ENCODE measurements at regions not wholly inside any gene's neighbourhood (a gene's known extent, or its start where the extent isn't known, plus 50 kb on each side); places are given as distances from the start of the nearest gene placed in this dataset.

DNA sequence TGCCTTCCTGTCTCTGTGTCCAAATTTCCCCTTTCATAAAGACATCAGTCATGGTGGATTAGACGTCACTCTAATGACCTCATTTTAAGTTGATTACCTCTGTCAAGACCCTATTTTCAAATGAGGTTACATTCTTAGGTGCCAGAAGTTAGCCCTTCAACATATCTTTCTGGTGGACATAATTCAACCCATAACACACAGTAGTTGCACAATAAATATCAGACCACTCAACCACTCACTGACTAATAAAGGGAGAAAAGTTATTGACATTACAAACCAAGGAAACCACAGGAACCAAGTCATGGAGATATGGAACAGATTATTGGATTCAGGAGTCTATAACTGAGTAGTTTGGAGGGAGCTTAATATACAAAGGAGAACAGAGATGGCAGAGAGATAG, 377.4 kb upstream of the ACVR2A start:
- DNase-seq (ENCODE audit: low spot score): no peak

DNA sequence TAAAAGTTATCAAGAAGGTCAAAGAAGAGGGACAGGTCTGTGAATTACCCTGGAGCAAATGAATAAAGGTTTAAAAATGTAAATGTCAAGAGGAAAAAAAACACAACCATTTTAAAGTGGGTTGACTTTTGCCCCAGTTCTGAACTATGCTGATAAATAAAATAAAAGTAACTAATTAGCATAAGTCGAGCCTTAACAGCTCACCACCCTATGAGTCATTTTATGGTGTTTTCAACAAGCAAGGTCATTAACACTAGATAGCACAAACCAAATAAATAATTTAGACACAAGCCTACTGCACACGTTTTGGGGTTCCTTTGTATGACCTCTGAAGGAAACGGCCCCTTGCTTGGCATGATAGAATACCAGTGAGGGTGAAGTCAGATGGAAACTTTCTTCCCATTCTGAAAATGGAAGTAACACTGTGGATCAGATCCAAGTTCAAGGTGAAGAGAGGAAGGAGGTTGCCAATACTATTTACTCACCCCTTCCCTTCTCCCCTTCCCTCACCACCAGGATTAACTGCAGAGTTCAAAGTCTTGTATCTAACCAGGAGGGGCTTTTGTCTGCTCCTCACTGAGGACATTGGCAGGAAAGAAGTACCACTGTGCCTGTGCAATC, 380.0 kb upstream of the ACVR2A start:
- peak; percentile 55 for DNase-seq (ENCODE audit: low spot score)

DNA sequence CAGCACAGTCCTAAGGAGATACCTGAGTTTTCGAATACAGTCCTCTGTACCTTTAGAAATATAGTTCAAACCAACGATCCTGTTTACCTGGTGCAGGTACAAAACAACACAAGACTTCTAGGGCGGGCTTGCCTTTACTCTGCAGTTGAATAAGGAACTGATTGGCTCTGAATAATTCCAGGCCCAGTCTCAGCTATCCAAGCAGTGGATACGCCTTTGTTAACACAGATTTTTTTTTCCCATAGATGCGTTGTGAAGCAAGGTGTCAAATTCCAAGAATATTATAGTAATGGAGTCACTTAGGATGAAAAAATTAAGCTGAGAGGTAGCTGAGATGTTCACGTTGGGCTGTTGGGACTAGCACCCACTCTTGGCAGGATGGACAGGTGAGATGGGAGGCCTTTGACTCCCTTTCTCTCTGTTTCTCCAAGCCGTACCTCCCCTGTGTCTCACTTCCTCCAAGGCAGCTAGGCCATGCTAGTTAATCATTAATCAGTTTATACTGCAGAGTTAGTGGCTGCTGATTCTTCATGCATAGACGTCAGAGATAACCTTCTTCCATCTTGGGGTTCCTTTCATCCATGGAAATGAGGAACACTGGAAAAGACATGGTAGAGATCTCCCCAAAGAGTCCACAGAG, 380.8 kb upstream of the ACVR2A start:
- peak; percentile 91 for DNase-seq (ENCODE audit: low spot score)

DNA sequence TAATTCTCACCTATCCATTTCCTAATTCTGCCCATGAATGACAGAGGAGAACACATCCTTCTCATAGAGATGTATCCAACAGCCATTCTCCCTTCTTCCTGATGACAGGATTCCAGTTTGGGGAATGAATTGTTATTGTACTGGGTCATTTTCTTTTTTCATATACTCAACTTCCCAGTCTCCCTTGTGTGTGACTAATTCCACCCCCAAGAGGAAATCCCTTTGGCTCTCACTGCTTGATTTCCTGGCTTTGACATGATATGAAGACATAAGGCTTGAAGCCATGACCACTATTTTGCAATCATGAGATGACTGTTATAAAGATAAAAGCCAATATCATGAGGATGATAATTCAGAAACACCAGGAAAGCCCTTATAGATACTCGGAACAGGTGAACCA, 384.7 kb upstream of the ACVR2A start:
- DNase-seq (ENCODE audit: low spot score): peak; percentile 69

DNA sequence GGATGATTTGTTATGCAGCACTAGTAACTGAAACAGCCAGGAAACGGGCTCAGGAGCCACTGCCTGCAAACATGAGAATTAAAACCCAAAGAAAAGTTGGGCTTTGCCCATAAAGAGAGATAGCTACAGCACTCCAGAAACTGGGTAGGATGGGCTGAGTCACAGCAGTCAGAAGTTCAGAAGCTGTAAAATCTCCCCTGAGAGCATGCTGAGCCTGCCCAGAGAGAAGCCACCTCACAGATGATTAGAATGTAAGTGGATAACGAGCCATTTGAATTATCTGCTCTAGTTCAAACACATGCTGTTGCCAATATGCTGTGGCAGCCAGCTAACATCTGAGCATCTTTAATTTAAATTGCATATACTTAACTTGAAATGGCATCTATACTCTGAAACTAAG, 388.1 kb upstream of the ACVR2A start:
- DNase-seq (ENCODE audit: low spot score): no peak

DNA sequence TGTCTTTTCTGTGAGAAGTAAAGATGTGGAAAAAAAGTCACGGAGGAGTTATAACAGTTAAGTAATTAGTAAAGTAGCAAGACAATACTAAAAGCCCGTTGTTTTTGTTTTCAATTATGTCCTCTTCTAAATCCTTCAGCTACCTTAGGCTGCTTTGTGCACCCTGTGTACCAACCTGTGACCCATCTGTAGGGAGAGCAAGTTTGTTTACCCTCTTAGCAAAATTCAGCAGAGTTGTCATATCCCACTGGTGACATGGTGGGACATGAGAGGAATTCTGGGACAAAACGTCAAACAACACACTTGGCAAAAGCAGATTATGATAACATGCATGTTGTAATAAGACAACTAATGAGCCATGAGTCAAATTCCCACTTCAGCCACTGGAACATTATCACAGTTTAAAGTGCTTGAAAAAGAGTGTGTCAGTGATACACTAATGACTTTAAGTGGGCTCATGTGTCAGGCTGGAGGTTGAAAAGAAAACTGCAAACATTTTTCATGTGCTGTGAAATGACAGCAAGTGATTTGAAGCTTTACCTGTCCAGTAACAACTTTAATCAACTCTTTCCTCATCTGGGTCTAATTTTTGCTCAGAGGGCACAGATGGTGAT, 392.8 kb upstream of the ACVR2A start:
- no peak for DNase-seq (ENCODE audit: low spot score)

DNA sequence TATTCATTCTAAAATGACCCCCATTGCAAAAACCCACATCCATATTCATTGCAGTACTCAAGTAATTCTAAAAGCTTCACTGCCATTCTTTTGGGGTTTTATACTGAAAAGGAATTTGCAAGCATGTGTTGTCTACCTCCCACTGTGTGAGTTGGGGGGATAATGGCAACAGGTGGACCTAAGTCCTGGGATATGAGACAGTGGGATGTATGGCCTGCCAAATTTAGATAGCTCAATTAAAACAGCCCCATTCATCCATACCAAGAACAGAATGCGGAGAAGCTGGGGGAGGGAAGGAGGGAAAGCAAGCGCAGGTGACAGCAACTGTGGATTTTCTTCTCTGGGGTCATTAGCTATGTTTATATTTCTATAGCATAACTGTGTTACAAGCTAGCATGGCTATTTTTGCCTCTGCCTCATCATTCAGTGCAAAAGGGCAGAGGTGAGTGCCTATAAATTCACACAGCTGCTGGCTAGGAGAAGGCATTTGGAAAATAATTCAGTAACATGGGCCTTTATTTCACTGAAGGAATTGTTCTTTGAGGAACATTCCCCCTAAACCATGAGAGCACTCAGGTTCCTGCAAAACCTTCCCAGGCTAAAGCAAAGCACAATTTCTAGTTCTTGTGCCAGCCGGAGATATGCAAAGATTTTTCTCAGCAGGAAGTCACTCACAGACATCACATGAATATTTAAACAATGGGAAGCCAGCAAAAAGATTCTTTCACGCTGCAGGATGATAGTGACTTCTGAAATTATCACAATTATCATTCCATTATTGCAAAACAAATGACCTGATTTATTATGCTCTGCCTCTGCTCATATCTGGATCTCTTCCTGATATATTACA, 393.9 kb upstream of the ACVR2A start:
- no peak for DNase-seq (ENCODE audit: low spot score)

DNA sequence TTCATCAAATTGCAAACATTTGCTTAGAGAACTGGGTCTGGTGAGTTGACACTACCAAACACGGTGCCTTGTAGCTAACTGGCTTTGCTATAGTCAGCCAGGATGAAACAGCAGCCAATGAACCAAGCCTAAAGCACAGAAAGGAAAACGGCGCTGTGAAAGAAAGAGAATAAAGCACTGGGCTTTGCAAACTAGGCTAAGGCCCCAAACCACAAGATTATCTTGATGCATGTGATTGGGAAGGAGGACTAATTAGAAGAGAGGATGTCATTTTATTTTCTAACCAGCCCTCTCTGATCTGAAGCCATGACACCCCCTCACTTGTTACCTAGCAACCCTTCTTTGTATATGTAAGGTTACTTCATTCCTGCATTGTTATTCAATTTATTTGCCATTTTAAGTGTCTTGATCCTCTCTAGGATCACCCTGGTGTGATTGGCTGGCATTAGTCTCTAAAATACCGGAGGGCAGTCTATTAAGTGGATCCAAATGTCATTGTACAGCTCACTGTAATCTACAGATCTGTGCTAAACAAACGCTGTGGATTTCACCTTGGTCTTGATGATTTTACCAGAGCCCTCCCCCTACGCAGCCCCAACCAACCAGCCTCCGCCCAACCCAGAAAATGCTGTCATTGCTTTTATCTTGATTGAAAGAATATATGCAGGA, 395.4 kb upstream of the ACVR2A start:
- no peak for DNase-seq (ENCODE audit: low spot score)

DNA sequence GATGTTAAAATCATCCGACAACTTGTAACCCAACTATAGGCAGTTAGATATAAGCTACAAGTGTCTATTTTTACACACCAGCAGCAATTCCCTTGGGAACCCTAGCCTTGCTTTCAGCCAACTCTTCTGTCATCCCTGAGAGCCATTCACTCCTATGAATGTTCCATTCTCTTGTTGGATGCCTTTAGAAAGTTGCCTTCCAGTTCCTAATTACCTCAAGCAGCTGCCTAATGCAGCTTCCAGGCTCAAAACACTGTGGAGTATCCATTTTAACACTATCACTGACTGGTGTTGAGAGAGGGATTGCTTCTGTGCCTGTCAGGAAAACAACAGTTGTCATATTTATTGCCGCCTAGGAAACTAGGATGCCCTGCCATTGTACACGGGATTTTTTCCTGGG, 402.0 kb upstream of the ACVR2A start:
- DNase-seq (ENCODE audit: low spot score): no peak

DNA sequence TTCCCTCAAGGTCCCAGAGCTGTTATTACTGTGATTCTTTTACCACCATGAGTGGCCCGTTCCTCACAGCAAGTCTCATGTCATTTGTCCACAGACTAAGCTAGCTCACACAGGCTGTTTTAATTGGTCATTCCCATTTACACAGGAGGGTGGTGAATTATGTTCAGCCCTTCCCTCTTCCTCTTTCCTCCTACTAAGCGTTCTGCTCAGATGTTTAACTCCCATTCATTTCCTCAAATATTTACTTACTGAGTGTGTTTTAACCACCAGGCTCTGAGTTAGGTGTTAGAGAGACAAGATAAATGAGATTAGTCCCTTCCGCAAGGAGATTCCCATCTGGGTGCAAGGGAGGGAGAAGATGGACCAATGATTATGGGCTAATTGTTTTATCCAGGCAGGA, 403.6 kb upstream of the ACVR2A start:
- DNase-seq (ENCODE audit: low spot score): no peak

DNA sequence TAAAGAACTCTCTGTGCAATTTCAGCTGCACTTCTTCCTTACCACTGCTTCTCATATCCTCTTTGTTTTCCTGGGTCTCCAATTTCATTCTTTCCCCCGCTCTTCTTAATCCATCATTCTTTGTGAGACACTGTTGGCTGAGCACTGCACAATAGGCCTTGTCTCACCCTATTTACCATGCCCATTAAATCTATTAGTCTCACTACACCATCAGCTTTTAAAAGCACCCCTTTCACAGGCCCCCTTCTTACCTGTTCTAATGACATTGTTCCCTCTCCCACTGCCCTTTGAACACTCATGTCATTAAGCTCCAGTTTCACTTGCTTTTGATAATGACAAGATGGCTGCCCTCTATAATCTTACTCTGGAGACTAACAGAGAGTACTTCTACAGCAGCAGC, 404.1 kb upstream of the ACVR2A start:
- DNase-seq (ENCODE audit: low spot score): no peak

DNA sequence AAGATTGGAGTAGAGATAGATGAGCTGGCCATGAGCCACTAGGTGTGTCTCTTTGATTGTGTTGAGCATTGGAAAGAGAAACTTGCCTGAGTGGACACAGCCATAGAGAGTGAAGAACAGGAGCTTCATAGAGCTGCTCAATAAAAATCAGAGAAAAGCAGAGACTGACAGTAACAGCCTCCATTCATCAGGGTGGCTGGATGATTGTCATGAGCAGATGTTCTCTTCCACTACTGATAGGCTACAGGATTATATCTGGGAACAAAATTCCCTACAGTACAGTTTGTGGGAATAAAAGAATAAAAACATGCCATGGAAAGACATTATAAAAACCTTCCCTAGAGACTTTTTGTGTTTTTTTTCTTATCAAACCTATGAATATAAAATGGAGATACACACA, 404.8 kb upstream of the ACVR2A start:
- DNase-seq (ENCODE audit: low spot score): no peak

DNA sequence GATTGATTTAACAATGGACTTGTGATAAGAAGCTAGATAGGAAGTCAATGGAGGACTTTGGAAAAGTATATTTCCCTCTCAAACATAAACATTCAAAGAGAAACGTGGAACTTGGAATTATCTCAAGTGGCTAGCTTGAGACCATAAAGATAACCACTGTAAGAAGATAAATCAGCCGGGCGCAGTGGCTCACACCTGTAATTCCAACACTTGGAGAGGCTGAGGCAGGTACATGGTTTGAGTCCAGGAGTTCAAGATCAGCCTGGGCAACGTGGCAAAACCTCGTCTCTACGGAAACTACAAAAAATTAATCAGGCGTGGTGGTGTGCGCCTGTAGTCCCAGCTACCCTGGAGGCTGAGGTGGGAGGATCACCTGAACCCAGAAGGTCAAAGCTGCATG, 405.9 kb upstream of the ACVR2A start:
- DNase-seq (ENCODE audit: low spot score): no peak

DNA sequence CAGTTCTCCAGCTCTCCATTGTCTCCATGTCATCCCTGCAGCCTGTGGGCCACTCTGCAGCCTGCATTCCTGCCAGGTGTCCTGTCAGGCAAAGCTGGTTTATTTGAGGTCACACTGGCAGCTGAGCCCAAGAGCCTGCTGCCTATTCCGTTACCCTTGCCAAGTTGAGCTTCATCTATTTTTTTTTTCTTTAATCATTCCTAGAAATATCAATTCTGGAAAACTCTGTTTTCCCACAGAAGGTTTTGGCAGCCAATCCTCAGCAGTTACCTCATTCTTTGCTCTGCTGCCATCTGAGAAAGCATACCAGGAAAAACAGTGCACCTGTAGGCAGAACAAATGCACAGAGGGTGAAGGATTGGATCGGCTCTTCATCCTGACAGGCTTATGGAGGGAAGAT, 411.0 kb upstream of the ACVR2A start:
- no peak for DNase-seq (ENCODE audit: low spot score)

DNA sequence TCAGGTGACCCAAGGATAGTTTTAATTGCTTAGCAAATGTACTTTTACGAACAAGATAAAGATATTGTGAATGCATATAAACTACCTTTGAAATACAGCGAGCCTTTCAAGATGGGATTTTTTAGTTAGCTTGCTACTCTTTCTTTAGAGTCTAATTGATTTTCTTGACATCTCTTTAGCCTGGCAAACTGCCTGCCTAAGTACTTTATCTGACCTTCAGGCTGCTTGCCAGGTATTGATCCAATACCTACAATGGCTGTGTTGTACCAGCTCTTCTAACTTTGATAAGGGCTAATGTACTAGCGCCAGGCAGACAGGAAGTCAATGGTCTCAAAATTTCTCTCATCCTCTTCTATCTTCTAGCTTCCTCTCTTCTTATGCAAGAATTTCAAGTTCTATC, 414.4 kb upstream of the ACVR2A start:
- DNase-seq (ENCODE audit: low spot score): no peak

DNA sequence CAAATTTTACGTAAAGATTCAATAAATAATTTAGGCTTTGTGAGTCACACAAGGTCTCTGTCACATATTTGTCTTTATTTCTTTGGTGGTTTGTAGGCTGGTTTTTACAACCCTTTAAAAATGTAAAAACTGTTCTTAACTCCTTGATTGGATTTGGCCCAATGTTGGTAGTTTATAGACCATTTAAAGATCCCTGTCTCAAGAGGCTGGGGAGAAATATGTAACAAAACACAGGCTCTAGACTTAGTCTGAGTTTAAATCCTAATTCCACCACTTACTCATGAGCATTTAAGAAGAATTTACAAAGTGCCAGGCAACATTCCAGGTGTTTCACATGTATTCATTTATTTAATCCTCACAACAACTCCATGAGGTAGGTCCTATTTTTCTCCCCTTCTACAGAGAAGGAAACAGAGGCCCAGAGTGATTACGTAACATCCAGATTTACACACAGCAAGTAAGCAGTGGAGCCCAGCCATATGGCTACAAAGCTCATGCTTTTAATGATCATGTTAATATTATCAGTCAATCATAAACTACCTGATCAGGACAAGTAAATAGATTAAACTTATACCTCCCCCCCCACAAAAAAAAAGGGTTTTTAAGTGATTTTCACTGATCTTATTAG, 416.6 kb upstream of the ACVR2A start:
- DNase-seq (ENCODE audit: low spot score): no peak

DNA sequence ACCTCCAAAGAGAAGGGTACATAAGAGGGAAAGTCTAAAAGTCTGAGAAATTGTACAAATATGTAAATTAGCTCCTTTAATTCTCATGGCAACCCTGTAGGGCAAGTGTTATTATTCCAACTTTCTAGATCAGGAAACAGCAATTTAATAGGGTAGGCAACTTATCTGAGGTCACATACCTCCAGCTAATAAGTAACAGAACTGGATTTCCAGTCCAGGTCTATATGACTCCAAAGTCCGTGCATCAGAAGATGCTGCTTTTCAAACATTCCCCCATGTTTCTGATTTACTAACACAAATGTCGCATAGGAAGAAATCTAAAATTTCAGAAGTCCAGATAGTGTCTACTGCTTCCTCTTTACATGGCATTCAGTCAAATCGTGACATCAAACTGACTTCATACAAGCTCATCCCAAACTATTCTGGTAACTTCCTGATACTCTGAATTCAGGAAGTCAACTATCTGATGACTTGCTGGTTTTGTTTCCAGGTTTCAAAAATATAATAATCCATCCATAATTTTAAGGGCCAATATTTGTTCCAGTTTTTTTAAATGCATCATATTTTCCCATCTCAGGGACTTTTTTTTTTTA, 419.3 kb upstream of the ACVR2A start:
- DNase-seq (ENCODE audit: low spot score): peak; percentile 61

DNA sequence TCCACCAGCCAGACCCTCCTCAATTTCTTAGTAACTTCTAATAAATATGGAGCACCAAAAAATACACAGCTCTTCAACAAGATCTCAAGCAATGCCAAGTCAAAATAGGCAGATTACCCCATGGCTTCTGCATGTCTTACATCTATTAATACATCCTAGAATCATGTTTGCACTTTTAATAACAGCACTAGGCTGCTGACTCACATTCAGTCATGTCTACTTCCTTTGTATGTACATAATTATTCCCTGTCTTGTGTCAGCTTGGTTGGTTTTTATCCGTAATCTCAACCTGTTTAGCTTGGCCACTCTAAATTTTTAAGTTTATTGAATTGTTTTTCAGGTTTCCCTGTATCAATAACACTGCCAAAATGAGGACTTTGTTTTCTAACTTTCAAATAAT, 420.1 kb upstream of the ACVR2A start:
- DNase-seq (ENCODE audit: low spot score): peak; percentile 67

DNA sequence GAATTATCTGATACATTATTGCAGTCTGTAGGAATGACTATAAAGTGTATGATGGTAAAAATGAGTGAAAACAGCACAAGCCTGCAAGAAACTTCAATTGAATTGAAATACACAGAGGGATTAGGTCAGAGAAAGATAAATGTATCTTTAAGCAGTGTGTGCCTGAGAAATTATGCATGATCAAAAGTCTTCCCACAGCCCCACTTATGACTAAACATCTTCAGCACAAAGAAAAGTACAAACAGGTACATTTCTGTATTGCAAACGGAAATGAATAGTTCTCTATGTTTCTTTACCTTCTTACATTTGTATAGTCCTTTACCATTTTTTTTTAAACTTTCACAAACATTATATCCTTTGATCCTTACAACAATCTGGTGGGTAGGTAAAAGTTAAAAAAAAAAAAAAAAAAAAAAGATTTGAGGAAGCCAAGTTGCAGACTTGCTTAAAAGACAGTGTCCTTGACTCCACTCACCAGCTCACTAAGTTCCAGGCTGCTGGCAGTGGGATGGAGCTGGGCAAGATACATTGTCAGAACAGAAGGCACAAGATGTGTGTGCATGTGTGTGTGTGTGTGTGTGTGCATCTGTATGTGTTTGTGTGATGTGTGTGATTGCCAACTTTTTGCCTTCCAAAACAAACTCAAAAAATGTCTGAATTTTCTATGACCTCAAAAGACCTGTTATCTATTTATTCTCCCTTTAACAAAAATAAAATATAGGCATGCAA, 423.7 kb upstream of the ACVR2A start:
- DNase-seq (ENCODE audit: low spot score): no peak

DNA sequence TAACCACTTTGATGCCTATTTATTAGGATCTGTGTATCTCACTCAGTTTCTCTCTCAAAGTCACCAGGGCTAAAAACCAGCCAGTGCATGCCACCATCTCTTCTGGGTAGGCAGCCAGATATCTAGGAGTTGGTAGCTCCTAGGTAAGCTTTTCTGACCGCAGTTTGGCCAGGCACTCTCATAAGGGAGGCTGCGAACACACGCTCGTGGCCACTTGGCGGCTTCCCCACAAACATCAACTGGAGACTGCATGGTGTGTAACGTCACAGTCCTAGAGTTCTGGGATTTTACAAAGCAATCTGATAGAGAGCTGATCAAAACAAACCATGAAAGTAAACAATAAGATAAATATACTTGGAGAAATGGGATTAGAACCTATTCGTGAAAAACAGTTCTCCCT, 424.3 kb upstream of the ACVR2A start:
- no peak for DNase-seq (ENCODE audit: low spot score)

DNA sequence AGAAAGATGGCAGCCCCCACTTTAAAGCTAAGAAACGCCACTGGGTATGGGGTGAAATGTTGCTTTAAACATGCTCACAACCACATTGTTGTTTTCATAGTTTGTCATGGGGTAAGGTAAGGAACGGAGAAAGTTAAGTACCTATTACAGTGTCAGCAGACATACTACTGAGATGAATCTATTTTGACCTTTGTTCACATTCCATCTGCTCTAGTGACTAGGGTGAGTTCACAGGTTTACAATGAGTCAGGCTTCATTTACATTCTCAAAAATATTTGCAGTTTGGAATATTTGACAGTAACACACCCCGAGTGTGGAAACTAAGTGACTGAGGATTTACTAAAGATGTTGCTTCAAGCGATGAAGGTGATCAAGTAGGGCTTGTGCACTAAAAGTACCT, 428.7 kb upstream of the ACVR2A start:
- DNase-seq (ENCODE audit: low spot score): peak; percentile 92

All from kidney tubule cell (primary cell).